Psoas muscle (tissue), 7 donors: ENCODE measurements at regions not wholly inside any gene's neighbourhood (a gene's known extent, or its start where the extent isn't known, plus 50 kb on each side); places are given as distances from the start of the nearest gene placed in this dataset.

ENCODE experiments used
- ATAC-seq, 4 donors: fragments of 200-7000 bp; cut with Tn5 transposase; one replicate each; pipeline ENCODE4 v1.9.1; 2020; ENCODE audit warnings: moderate library complexity in 3 of 4, mild to moderate bottlenecking in 2 of 4
- DNase-seq, 2 donors: peaks; one replicate each; pipeline ENCODE4 v3.0.0-alpha.2; 2020
- H3K27ac ChIP-seq: fragments of 200-600 bp; one replicate; pipeline ENCODE4 v1.8.0; 2022
- H3K27me3 ChIP-seq, 3 donors: fragments of 200-600 bp in 1 of 3; one replicate each; pipeline versions ENCODE4 v1.6.1 to v1.8.0; 2013 to 2022; ENCODE audit warnings: low read length in 2 of 3, mild to moderate bottlenecking in 2 of 3, moderate library complexity in 1 of 3; ENCODE audit not compliant: insufficient read depth in 3 of 3
- H3K36me3 ChIP-seq, 2 donors: fragments of 200-600 bp in 1 of 2; one replicate each; pipeline versions ENCODE4 v1.6.1 to v1.8.0; 2013 to 2022; ENCODE audit warnings: low read depth in 1 of 2, mild to moderate bottlenecking in 1 of 2, moderate library complexity in 1 of 2; ENCODE audit not compliant: insufficient read depth in 1 of 2
- H3K4me1 ChIP-seq: fragments of 200-600 bp; one replicate; pipeline ENCODE4 v1.8.0; 2022
- H3K4me3 ChIP-seq: fragments of 200-600 bp; one replicate; pipeline ENCODE4 v1.8.0; 2022; ENCODE audit warnings: mild to moderate bottlenecking
- H3K9me3 ChIP-seq: fragments of 200-600 bp; one replicate; pipeline ENCODE4 v1.8.0; 2022
- CTCF ChIP-seq: fragments of 200-600 bp; IDR thresholded peaks from one replicate; pipeline ENCODE4 v1.8.0; 2022; ENCODE audit warnings: antibody characterized with exemption
- WGBS, 3 donors: extraction: QIAGEN DNeasy Blood & Tissue Kit; methylation state at CpG; one replicate each; pipeline versions ENCODE4 v1.1.6 to v1.1.7; 2013; 5-methylcytosine and 5-hydroxymethylcytosine counted together
- intact Hi-C, 2 donors: fragments of 100-400 bp; cut with DNase I; formaldehyde crosslinking; loops; one replicate each; pipeline versions ENCODE4 v1.11.0 to v1.14.2; 2022
- donor health status: healthy with polysubstance abuse.
- donor health status: DM: no; HTN: no; CAD: no; lungs with moderate emphysema.
- donor health status: Bipolar disorder and iron deficiency.
- donor health status: healthy.
- donor health status: DM: yes; HTN: yes; CAD: no.
- donor health status: DM: no; HTN: no; CAD: no.
- donor health status: DM: yes; HTN: yes; CAD: no.

- intact Hi-C loops, result no loop called here
- Histone ChIP-seq H3K27ac (no peak overlapping the region), H3K27me3 (no peaks in the 10 kb centered on the region), H3K4me1 (no peaks in the 10 kb centered on the region), H3K9me3 (no peaks in the 10 kb centered on the region), H3K4me3 (no peak overlapping the region), H3K36me3 (no peaks in the 10 kb centered on the region)
- no peak for TF ChIP-seq CTCF
- DNase-seq, result no peak
- no peak for ATAC-seq
These were observed 218.6 kb downstream of the MANEA start for GRCh38 chr6:95795927-95796326.

DNA sequence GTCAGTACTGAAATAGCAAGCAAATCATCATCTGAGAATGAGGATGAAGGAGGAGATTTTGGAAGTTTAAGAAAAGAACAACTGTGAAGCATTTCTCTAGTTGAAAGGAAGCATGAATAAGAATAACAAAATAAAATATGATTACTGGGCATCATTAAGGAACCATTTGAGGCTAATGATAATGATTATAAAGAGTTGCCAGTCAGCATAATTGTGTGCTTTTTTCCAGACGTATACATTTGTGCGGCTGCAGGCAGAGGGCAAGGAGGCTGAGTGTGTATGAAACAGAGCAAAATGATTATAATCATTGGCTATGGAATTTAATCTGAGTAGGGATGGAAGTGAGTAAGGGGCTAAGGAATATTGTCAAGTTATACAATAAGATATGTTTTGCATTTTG lies 218.7 kb upstream of the FUT9 start:
- H3K9me3 ChIP-seq, result no peaks in the 10 kb centered on the region
- no peaks in the 10 kb centered on the region for H3K36me3 ChIP-seq
- ATAC-seq (no peak), DNase-seq (no peak)
- no peaks in the 10 kb centered on the region for H3K4me1 ChIP-seq
- no peak overlapping the region for H3K27ac ChIP-seq
- H3K4me3 ChIP-seq, result no peak overlapping the region
- no peaks in the 10 kb centered on the region for H3K27me3 ChIP-seq
- no peak for TF ChIP-seq CTCF
- intact Hi-C loops, result no loop called here
- WGBS, 3 donors, result 87 to 92% (median 91%) methylated on average over 2 of the region's 2 CpGs

DNA sequence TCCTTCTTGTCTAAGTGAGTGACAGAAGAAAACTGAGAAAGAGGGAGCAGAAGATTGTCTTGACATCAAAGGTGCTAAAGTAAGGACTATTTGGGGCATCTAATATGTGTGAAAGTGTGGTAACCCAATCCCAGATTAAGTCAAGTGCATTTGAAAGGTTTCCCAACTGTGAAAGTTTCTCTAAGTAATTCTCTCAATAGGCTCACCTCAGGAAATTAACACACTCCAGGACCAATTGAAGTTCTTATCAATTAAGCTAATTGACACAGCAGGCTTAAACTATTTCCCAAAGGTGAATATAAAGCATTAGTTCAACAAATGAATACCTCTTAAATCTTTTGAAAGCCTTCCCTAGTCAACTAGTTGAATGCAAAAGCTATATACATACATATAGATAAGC lies 212.8 kb upstream of the FUT9 start:
- no peak for TF ChIP-seq CTCF
- DNase-seq (no peak), ATAC-seq (no peak)
- Histone ChIP-seq H3K9me3 (no peaks in the 10 kb centered on the region), H3K4me1 (no peaks in the 10 kb centered on the region), H3K27me3 (no peaks in the 10 kb centered on the region), H3K36me3 (no peaks in the 10 kb centered on the region), H3K27ac (no peak overlapping the region), H3K4me3 (no peak overlapping the region)
- intact Hi-C loops, result no loop called here

DNA sequence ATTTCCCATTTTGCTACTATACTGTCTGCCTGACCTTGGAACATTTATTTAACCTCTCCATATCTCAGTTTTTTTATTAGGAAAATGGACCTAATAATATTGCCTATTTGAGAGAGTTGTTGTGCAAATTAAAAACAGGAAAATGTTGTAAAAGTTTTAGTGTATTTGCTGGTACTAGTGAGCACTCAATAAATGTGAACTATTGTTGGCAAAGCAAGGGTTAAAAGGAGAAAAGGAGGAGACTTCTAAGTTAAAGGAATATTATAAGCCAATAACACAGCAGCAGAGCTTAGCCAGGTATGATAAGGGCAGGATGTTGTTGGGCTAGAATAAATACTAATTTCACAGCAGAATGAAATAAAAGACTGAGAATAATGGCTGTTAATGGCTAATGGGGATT lies 211.9 kb upstream of the FUT9 start:
- Histone ChIP-seq H3K27me3 (no peaks in the 10 kb centered on the region), H3K4me1 (no peaks in the 10 kb centered on the region), H3K4me3 (no peak overlapping the region), H3K9me3 (no peaks in the 10 kb centered on the region), H3K27ac (no peak overlapping the region), H3K36me3 (no peaks in the 10 kb centered on the region)
- DNase-seq (no peak), ATAC-seq (no peak)
- intact Hi-C loops, result no loop called here
- no peak for TF ChIP-seq CTCF

DNA sequence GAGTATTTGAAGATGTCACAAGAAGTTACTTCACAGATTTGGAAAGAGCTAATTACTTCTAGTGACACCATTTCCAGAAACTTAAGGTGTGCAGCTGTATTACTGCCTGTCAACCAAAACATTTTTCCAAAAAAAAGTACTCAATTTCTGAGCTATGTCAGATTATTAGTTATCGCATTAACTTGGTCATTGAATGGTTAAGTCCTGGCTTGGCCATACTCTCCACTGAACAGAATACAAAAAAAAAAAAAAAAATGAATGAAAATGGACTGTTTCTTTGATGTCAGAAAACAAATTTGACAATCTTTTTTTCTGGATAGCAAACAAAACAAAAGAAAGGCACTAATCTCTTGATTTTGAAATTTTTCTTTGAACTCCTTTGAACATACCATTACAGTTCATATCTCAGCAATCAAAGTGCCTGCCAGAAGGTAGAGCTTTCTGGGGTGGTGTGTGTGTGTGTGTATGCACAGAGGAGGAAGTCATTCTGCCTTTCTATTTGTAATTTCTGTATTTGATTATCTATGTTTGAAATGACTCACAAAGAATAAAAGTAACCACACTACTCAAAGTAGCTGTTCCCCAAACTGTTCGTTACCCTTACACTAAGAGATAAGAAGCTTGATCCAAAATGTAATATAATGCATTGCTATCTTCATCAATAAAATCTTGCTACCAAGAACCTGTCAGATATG lies 210.8 kb upstream of the FUT9 start:
- Histone ChIP-seq H3K9me3 (no peaks in the 10 kb centered on the region), H3K27me3 (no peaks in the 10 kb centered on the region), H3K4me1 (no peaks in the 10 kb centered on the region), H3K27ac (no peak overlapping the region), H3K4me3 (no peak overlapping the region), H3K36me3 (no peaks in the 10 kb centered on the region)
- no peak for TF ChIP-seq CTCF
- ATAC-seq, result no peak
- DNase-seq, result no peak
- intact Hi-C loops, result no loop called here
- WGBS, 3 donors, result 88 to 98% (median 89%) methylated on average over 2 of the region's 2 CpGs
